ENCODE measurements at regions not wholly inside any gene's neighbourhood (a gene's known extent, or its start where the extent isn't known, plus 50 kb on each side); places are given as distances from the start of the nearest gene placed in this dataset.

DNA sequence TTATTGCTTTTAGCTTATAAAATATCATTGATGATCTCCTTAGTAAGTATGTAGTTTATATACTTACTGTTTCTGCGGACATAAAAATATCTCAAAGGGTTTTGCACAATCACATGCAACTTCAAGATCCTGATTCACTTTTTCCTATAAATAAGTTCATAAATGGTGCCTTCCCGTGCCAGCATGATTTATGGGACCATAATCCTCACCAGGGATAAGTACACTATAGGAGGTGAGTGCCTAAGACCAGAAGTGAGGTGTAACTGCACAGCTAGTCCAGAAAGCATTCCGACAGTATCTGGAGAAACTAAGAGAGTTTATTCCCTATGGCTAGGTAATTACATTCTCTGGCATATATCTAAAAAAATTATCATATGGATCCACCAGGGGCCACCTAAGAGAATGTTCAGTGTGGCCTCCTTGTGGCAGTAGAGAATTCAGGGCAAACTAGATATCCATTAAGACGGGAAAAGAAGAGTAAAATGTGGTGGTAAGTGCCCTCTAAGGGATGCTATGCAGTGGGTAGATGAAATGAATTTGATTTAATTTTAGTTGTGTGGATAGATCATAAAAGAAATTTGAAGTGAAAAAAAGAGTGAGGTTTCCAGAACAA lies 402.5 kb upstream of the SLC24A2 start:
- no peak for DNase-seq

- DNase-seq: no peak
Measured at GRCh38 chr9:20189871-20190270, 401.0 kb upstream of the SLC24A2 start.

DNA sequence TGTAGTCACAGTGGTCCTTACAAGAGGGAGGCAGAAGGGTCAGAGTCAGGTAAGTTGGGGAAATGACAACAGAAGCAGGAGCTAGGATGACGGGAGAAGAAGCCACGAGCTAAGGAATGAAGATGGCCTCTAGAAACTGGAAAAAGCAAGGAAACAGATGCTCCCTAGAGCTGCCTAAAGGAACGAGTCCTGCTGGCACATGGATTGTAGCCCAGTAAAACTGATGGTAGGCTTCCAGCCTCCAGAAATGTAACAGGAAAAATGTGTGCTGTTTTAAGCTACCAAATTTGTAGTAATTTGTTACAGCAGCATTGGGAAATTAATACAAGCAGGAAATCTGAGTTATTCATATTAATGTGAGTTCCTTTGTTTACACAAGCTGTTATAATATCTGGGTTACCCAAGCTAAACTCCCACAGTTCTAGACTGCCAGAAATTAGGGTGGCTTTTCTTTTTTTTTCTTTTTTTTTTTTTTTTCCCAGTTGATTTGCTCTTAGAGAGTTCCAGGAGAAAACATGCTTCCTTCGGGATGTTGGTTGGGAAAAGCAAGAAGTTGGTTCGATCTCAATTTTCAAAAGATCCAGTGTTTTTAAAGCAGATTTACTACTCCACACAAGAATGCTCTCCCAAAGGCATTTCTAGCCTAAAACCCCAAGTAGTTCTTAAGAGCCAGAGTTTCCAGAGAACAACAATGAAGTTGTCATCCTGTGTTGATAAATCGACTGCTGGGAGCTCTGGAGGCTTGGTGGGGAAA lies 400.0 kb upstream of the SLC24A2 start:
- DNase-seq: no peak

DNA sequence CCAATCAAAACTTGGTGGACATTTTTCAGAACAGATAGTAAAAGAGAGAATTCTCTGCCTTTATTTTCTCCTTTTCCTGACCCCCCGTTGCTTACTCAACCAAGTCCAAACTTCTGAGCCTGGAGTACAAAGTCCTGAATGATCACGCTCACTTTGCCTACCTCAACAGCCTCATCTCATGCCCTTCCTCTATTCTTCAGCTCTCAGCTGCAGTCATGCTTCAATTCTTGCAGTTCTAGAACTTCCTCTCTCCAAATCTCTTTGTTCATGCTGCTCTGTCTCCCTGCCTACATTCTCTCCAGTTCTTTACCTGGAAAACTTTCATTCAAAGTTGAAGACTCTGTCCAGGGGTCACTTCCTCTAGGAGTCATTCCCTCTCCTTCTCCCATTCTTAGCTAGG lies 398.5 kb upstream of the SLC24A2 start:
- no peak for DNase-seq

GRCh38 chr9:20186823-20187222 lies 398.0 kb upstream of the SLC24A2 start:
- no peak for DNase-seq

GRCh38 chr9:20186231-20186630 lies 397.4 kb upstream of the SLC24A2 start:
- DNase-seq: no peak

- DNase-seq: no peak
Measured at GRCh38 chr9:20184541-20184940, 395.7 kb upstream of the SLC24A2 start.

- DNase-seq: no peak
Measured at GRCh38 chr9:20178679-20179078, 389.8 kb upstream of the SLC24A2 start.

DNA sequence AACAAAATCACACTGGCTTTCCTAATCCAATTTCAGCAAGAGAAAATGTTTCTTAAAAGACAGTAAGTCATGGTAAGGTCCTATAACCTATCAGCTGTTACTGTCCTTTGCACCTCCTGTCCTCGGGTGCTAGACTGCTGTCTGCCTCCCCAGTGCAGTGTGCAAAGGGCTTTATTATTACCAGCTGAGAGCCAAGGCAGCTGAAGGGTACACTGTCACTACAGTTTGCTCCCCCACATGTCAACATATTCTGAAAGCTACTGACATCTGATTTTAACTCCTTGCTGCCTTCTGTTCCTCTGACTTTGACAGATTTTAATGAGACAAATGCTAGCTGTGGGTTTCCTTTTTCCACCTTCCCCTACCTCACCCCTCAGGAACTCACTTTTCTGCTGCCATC lies 389.4 kb upstream of the SLC24A2 start:
- no peak for DNase-seq

DNA sequence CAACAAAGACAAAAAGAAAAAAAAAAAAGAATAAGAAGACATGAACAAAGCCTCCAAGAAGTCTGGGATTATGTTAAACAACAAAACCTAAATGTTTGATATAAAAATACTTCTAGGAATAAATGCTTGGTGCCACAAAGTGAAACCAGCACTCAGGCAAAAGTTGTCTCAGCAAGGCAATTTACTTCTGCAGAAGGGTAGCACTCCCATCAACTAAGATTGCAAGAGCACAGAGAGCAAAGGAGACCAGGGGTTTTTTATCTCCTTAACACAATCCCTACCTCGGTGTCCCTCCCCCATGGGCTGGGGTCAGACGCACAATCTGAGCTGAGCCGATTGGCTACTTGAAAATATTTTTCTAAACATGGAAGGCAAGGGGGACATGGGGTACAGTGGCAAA lies 381.3 kb upstream of the SLC24A2 start:
- no peak for DNase-seq

DNA sequence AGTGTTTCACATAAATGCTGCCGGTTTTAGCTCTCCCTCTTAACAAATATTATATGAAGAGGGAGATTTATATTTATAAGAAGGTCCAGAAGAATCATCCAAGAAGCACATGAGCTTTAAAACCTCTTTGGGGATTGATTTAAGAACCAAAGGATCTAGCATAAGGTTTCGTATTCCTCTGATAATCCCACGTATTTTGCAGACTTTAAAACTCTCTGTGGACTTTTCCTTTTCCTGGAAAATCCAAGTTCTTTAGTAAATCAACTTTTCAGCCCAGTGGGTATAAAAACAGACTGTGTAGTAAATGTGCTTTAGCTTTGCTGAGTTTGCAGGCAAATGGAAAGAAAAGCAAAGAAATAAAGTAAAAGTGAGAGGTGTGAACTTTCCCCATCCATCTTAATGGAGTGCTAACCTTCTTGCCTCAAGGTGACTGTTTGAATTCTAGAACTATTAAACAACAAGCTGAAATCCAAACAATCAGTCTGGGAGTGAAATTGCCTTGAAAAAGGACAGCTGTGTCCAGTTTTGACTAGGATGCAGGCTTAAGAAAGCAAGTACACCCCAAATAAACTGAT lies 363.4 kb upstream of the SLC24A2 start:
- no peak for DNase-seq

DNA sequence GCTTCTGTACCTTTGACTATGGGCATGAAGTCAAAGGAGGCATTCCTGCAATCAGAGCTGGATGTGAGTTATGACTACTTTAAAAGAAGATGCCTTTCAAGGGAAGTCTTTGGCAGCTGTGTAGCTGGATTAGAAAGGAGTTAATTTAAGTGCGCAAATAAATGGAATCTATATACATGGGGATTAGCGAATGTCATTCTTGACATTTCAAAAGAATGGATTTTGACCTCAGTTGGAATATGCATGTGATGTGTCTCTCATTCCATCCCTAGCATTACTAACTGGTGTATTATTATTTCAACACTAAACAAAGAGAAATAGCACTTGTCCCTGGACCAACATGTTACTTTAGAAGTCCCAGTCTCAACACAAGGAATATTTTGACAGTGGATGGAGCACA lies 359.6 kb upstream of the SLC24A2 start:
- no peak for DNase-seq

DNA sequence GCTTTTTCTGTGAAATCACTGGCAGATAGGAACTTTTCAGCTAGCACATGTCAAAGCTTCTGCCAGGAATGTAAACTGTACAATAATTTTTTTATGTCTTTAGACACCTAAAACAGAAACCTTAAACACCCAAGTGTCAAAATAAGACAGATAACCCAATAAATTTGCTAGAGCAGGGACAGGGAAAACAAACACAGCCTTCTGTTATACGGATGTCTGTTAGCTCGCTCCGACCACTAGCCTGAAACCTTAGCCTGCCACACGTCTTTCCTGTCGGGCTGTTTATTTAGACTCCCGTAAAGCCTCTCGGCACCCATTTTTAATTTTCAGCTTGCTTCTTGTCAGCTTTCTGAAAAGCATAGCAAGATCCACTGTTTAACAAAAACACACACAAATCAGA lies 355.4 kb upstream of the SLC24A2 start:
- DNase-seq: no peak

- DNase-seq: no peak
Measured at GRCh38 chr9:20139763-20140290, 351.0 kb upstream of the SLC24A2 start.

DNA sequence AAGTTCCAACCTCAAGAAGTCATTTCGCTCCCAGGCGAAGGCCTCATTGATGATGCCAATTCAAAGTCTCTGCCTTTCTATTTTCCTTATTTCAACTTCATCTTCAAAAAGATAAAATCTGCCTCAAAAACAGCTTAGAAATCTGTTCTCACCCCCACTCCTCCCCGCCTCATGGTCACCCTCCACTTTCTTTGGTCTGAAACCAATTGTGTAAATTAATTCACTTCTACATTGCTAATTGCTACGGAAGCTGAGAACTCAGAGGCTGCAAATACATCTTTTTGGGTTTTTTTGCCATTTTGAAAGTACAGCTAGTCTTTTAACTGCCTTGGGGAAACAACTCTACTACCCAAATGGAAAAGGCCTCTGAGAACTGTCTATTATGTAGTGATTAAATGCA lies 350.0 kb upstream of the SLC24A2 start:
- no peak for DNase-seq

DNA sequence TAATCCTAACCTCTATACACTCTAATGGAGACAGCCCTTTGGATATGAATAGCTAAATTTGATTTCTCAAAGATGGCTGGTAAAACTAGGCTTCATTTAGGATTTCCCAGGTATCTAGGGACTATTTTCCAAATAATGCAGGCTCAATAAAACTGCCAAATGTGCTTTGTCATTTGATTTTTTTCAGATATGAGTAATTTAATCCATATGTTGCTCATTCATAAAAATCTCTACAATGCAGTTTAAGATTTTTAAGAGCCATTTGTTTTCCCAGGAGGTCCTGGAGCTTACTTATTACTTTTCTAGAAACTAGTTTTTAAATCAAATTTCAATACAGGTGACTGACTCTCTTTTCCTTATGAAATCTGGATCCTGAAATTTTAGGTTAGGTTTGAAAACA lies 349.3 kb upstream of the SLC24A2 start:
- DNase-seq: no peak

DNA sequence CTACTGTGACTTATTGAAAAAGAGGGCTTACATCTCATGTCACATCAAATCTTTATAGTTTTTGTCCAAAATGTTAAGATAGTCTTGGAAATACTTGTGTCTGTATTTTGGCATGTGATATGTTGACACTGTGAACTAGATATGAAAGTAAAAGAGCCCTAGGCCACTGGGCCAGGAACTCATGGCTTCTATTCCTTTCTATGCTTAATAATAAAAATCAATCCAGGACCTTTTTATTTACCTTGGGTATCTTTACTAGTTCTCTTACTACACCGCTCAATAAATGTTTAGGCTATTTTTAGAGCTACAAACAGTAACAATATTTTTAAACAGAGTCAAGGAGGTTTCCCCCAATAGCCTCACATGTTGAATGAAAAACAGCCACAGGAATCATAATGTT lies 348.6 kb upstream of the SLC24A2 start:
- no peak for DNase-seq

GRCh38 chr9:20135119-20135697 lies 346.4 kb upstream of the SLC24A2 start:
- no peak for DNase-seq

- no peak for DNase-seq
Measured at GRCh38 chr9:20125727-20126126, 336.9 kb upstream of the SLC24A2 start.

GRCh38 chr9:20119566-20119965 lies 330.7 kb upstream of the SLC24A2 start:
- no peak for DNase-seq

DNA sequence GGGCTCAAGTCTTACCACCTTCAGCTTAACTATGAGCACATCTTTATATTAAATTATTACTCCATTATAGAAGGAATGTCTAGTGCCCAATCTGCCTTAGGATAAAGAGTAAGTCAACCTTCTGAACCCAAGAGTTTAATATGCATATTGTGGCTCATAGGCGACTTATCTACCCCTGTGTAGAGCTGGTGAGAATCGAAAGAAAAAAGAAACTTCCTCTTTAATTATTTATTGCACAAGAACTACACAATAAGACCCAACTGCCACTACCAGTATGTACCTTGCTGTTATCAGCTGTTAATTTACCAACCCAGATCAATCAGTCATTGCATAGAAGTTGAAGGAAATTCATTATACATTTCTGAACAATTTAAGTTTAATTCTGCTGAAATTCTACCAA lies 329.1 kb upstream of the SLC24A2 start:
- DNase-seq: no peak

GRCh38 chr9:20117482-20117881 lies 328.6 kb upstream of the SLC24A2 start:
- DNase-seq: no peak

DNA sequence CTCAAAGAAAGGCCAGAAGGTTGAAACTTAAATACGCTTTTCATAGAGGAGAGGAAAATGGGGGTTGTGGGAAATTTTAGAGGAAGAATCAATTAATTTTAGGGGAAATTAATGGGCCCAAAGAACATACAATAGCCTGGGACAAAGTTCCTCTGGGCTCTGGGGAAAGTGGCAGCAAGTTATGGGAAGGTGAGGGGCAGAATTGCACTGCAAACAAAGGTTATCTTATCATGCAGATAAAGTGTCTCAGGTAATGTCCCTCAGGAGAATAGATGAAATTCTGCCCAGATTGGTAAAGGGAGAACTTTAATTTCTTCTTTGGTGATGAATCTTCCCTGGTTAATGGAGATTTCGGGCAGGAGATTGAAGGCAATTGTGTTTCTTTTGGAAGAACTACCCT lies 326.1 kb upstream of the SLC24A2 start:
- no peak for DNase-seq

GRCh38 chr9:20112205-20112783 lies 323.5 kb upstream of the SLC24A2 start:
- DNase-seq: no peak
